GDM1 (cell line): ENCODE measurements at regions not wholly inside any gene's neighbourhood (a gene's known extent, or its start where the extent isn't known, plus 50 kb on each side); places are given as distances from the start of the nearest gene placed in this dataset.
"Not testable (repeated sequence)": the region's sequence is repeated elsewhere in the genome, so short reads cannot be mapped to it uniquely, and the experiment has no call there.

Experiments used
- DNase-seq: peaks from one replicate; lab custom pipeline; 2025; lab: John Stamatoyannopoulos, UW

GRCh38 chr18:1488957-1489356, 584.3 kb downstream of the ADCYAP1 start:
- DNase-seq: no peak

GRCh38 chr18:1495387-1495786, 590.7 kb downstream of the ADCYAP1 start:
- DNase-seq: no peak

GRCh38 chr18:1496096-1496495, 591.4 kb downstream of the ADCYAP1 start:
- no peak for DNase-seq

GRCh38 chr18:1498216-1498615, 593.5 kb downstream of the ADCYAP1 start:
- no peak for DNase-seq

GRCh38 chr18:1499265-1499664, 594.6 kb downstream of the ADCYAP1 start:
- DNase-seq: no peak

- no peak for DNase-seq
These were observed 599.2 kb downstream of the ADCYAP1 start for GRCh38 chr18:1503847-1504246.

GRCh38 chr18:1505856-1506255, 601.2 kb downstream of the ADCYAP1 start:
- no peak for DNase-seq

GRCh38 chr18:1510542-1511179, 606.0 kb downstream of the ADCYAP1 start:
- DNase-seq: no peak

- no peak for DNase-seq
These were observed 607.1 kb downstream of the ADCYAP1 start for GRCh38 chr18:1511619-1512311.

- no peak for DNase-seq
These were observed 608.8 kb downstream of the ADCYAP1 start for GRCh38 chr18:1513519-1513918.

- not testable (repeated sequence) for DNase-seq
These were observed 617.0 kb downstream of the ADCYAP1 start for GRCh38 chr18:1521588-1522248.

GRCh38 chr18:1522249-1522615, 617.6 kb downstream of the ADCYAP1 start:
- DNase-seq: no peak

GRCh38 chr18:1526991-1527390, 622.3 kb downstream of the ADCYAP1 start:
- no peak for DNase-seq

- no peak for DNase-seq
These were observed 623.1 kb downstream of the ADCYAP1 start for GRCh38 chr18:1527805-1528204.

- DNase-seq: no peak
These were observed 623.8 kb downstream of the ADCYAP1 start for GRCh38 chr18:1528447-1528846.

- no peak for DNase-seq
These were observed 624.4 kb downstream of the ADCYAP1 start for GRCh38 chr18:1528964-1529509.

- DNase-seq: no peak
These were observed 626.0 kb downstream of the ADCYAP1 start for GRCh38 chr18:1530650-1531049.

GRCh38 chr18:1539276-1539675, 634.6 kb downstream of the ADCYAP1 start:
- no peak for DNase-seq

GRCh38 chr18:1541478-1541877, 636.8 kb downstream of the ADCYAP1 start:
- DNase-seq: no peak

- DNase-seq: no peak
These were observed 637.6 kb downstream of the ADCYAP1 start for GRCh38 chr18:1542230-1542774.

- no peak for DNase-seq
These were observed 639.3 kb downstream of the ADCYAP1 start for GRCh38 chr18:1544016-1544415.

- DNase-seq: not testable (repeated sequence)
These were observed 653.0 kb downstream of the ADCYAP1 start for GRCh38 chr18:1557711-1558110.

- DNase-seq: no peak
These were observed 654.9 kb downstream of the ADCYAP1 start for GRCh38 chr18:1559563-1559962.
